Right cardiac atrium (tissue), 5 donors: ENCODE measurements at regions not wholly inside any gene's neighbourhood (a gene's known extent, or its start where the extent isn't known, plus 50 kb on each side); places are given as distances from the start of the nearest gene placed in this dataset.

Experiments
- ATAC-seq, 2 donors: fragments of 200-7000 bp; cut with Tn5 transposase; one replicate each; pipeline versions ENCODE4 v1.8.0 to v1.9.1; 2020; ENCODE audit warnings: moderate library complexity in 2 of 2, mild to moderate bottlenecking in 1 of 2
- DNase-seq, 3 donors: peaks; one replicate each; pipeline ENCODE4 v3.0.0-alpha.2; 2020
- H3K27ac ChIP-seq: one replicate; pipeline ENCODE4 v1.5.1; 2013; ENCODE audit warnings: mild to moderate bottlenecking, low read length, control low read depth, moderate library complexity
- H3K27me3 ChIP-seq: one replicate; pipeline ENCODE4 v1.6.1; 2013; ENCODE audit not compliant: control insufficient read depth, insufficient read depth
- H3K4me1 ChIP-seq: one replicate; pipeline ENCODE4 v1.6.1; 2013; ENCODE audit warnings: low read length; ENCODE audit not compliant: control insufficient read depth, insufficient read depth
- H3K4me3 ChIP-seq: one replicate; pipeline ENCODE4 v1.5.1; 2013; ENCODE audit warnings: low read length, control low read depth
- H3K9me3 ChIP-seq: one replicate; pipeline ENCODE4 v1.6.1; 2013; ENCODE audit warnings: low read length; ENCODE audit not compliant: control insufficient read depth
- WGBS: extraction: QIAGEN DNeasy Blood & Tissue Kit; methylation state at CpG from one replicate; pipeline ENCODE4 v1.1.7; 2013; 5-methylcytosine and 5-hydroxymethylcytosine counted together
- intact Hi-C, 4 donors: fragments of 100-400 bp; cut with DNase I; formaldehyde crosslinking; loops; one replicate each; pipeline versions ENCODE4 v1.11.0 to v1.14.0; 2022 to 2023
- donor health status: healthy with polysubstance abuse.
- donor health status: DM: no; HTN: yes; CAD: no.
- donor health status: DM: no; HTN: no; CAD: no.
- donor health status: DM: no; HTN: yes; CAD: no; lungs with severe emphysema.
- donor health status: DM: yes; HTN: yes; CAD: no.

DNA sequence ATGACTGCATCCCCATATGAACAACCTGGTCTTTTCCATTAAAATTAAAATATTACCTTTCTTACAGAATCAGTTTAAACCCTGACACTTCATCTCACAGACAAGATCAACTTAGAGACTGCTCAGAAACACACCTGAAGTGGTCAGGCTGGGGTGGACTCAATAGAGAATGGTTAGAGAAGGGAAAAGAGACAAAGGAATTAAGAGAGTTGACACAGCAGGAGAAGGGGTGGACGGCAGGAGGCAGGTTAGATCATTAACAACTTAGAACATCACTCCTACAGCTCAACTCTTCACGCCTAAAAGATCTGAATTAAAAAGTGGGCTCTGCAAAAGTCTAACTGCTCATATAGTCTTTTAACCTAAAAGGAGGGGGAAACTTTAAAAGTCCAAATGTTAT is 157.7 kb upstream of the COL1A2 start:
- DNase-seq (no peak), ATAC-seq (no peak)
- Histone ChIP-seq H3K4me1 (peaks cover 3% of the 10 kb centered on the region), H3K27ac (no peak overlapping the region), H3K9me3 (no peaks in the 10 kb centered on the region), H3K27me3 (no peaks in the 10 kb centered on the region), H3K4me3 (no peak overlapping the region)
- intact Hi-C loops = no loop called here
- WGBS = 95% methylated on average over 2 of the region's 2 CpGs

DNA sequence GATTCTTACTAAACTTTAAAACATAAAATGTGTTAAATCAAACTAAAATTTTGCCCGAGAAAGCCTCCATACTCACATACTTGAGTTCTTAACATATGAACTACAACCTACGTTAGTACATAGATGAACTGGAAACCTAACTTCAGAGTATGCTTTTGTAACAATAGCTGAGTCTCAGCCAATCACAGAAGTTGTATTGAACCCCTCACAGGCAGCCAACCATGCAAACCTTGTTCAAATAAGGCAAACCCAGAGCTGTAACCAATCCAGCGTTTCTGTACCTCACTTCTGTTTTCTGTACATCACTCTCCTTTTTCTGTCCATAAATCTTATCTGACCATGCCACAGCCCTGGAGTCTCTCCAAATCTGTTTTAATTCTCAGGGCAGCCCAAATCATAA is 157.3 kb upstream of the COL1A2 start:
- Histone ChIP-seq H3K9me3 (no peaks in the 10 kb centered on the region), H3K27ac (no peak overlapping the region), H3K4me1 (peaks cover 3% of the 10 kb centered on the region), H3K4me3 (no peak overlapping the region), H3K27me3 (no peaks in the 10 kb centered on the region)
- DNase-seq (no peak), ATAC-seq (no peak)
- intact Hi-C loops = no loop called here
- WGBS = 78% methylated on average over 3 of the region's 3 CpGs

DNA sequence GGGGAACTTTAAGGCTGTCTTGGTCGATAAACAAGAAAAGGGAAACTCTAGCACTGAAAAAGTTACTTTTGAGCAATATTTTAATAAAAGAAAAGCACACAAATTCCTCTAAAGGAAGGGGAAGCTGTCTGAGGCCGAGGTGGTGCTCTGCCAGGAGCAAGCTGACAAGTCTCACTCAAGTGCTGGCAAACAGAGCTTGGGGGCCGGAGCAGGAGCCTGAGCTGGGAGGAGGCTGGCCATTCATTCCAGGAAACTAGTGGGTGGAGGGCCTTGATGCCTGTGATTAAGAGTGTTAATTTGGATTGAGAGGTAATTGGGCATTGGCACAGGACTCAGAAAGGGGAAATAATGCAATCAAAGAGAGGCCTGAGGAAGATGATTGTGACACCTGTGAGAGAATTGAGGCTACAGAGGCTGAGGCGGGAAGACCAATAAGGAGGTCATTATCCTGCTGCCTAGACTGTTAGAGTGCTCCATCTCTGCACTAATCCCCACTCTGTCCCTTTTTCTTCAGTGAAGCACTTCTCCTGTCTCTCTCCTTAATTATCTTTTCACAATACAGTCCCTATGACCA is 154.9 kb upstream of the COL1A2 start:
- peaks cover 3% of the 10 kb centered on the region for H3K4me1 ChIP-seq
- peak; percentile 52 to 89 (median 78) for DNase-seq
- 31% methylated on average over 4 of the region's 4 CpGs for WGBS
- intact Hi-C loops = no loop called here
- H3K9me3 ChIP-seq = no peaks in the 10 kb centered on the region
- peak overlapping the region; percentile 4 for H3K27ac ChIP-seq
- no peak overlapping the region for H3K4me3 ChIP-seq
- H3K27me3 ChIP-seq = no peaks in the 10 kb centered on the region
- peak; percentile 92 to 93 for ATAC-seq

DNA sequence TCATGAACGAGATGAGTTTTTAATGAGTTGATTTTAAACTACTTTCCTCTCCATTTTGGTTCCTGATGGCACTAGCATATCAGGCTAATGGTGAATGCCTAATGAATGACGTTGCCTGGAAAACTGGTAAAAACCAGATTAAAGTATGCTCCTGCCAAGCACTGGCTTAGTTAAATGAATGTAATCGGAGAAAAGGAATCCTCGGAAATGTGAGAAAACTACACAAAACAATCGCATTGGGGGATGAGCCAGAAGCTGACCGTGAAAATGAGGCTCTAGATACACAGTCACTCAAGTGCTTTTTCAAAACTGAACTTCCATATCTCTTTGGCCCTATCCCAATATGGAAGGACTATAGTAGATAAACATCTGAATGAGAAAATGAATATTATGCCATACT is 153.8 kb upstream of the COL1A2 start:
- peak; percentile 48 to 53 for ATAC-seq
- peaks cover 3% of the 10 kb centered on the region for H3K4me1 ChIP-seq
- no peaks in the 10 kb centered on the region for H3K9me3 ChIP-seq
- H3K4me3 ChIP-seq = no peak overlapping the region
- H3K27me3 ChIP-seq = no peaks in the 10 kb centered on the region
- H3K27ac ChIP-seq = no peak overlapping the region
- no peak for DNase-seq
- intact Hi-C loops = no loop called here
- WGBS = 64% methylated on average over 6 of the region's 6 CpGs

DNA sequence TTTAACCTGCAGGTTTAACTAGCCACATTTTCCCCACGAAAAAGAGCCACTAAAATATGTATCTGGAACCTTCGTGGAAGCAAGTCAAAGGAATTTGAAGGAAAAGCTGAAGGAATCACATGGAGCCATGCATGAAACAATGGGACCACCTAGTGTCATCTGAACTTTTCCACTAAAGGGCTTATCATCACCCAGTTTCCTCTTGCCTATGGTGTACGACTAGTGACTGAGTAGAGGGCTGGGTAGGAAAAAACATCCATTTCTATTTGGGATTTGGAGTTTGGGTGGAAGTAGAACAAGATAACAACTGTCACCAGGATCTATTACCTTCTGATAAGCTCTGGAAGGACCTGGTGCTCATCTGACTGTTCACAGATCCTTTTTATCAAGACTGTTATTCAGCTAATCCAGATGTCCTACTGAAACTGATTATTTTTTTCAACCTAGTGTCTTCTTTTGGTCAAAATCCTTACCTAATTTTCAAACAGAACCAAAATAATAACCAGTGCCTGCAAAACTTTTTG is 153.2 kb upstream of the COL1A2 start:
- WGBS = 51% methylated on average over 3 of the region's 3 CpGs
- Histone ChIP-seq H3K27ac (no peak overlapping the region), H3K4me1 (peaks cover 3% of the 10 kb centered on the region), H3K27me3 (no peaks in the 10 kb centered on the region), H3K9me3 (no peaks in the 10 kb centered on the region), H3K4me3 (no peak overlapping the region)
- DNase-seq (no peak), ATAC-seq (peak; percentile 61 to 69)
- intact Hi-C loops = no loop called here

DNA sequence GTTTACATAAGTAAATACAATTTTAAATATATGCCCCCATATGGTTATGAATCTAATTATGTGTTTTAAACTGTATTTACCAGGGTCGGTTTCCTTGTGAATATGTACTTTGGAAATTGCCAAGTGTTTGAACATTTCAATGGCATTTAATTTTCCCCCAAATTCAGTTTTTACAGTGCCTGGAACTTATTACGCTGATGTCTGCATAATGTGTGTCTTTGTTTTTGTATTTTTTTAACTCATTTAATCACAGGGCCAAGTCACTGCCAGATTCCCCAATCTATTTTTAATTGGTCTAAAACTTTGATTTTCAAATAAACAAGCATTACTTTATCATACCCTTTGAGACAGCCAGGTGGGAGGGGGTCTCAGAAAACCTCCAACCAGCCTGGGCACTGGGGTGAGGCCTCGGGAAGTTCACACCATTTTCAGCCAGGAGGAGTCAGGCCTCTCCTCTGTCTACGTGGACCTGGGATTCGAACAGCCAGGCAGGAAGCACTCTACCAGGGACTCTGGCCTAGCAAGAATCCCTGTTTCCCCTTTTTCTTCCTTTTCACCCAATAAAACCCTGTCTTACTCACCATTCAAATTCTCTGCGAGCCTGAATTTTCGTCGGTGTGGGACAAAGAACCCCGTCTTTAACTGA is 151.5 kb upstream of the COL1A2 start:
- no peak overlapping the region for H3K27ac ChIP-seq
- no peak for ATAC-seq
- H3K27me3 ChIP-seq = no peaks in the 10 kb centered on the region
- DNase-seq = no peak
- intact Hi-C loops = no loop called here
- peaks cover 3% of the 10 kb centered on the region for H3K4me1 ChIP-seq
- no peaks in the 10 kb centered on the region for H3K9me3 ChIP-seq
- H3K4me3 ChIP-seq = no peak overlapping the region
- WGBS = 86% methylated on average over 9 of the region's 9 CpGs

DNA sequence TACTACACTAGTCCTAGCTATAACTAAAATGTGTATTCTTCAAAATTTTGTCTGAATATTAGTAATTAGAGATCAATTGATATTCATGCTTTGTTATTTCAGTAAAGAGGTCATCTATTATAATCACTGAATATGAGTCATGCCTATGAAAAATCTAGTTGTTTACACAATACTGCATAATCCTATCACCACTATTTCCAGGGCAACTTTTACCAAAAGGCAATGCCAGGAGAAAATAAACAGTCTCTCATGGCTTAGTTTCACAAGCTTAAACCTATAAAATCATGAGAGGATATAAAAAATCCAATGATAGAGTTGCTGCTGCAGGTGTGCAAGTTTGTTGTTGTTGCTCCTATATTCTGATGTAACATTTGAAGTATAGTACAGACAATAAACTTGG is 149.9 kb upstream of the COL1A2 start:
- no peak overlapping the region for H3K4me3 ChIP-seq
- intact Hi-C loops = no loop called here
- DNase-seq (no peak), ATAC-seq (no peak)
- peaks cover 2% of the 10 kb centered on the region for H3K4me1 ChIP-seq
- H3K27ac ChIP-seq = no peak overlapping the region
- H3K9me3 ChIP-seq = no peaks in the 10 kb centered on the region
- no peaks in the 10 kb centered on the region for H3K27me3 ChIP-seq

DNA sequence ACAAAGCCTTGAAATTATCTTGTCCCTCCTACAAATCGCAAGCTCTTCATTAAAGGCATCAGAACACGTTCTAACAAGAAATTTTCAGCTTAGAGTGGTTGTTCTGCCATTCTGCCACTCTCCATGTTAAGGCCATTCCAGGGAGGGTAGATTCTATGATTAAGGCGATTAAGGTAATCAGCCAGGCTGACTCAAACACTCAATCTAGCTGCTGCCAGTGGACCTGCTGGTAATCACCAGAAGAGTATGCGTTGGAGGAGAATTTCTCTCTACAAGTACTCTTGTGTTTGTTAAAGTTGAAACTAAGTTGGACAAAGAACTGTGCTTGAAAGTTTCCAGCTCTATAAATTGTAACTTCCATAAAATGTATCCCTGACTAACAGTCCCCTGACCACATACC is 149.2 kb upstream of the COL1A2 start:
- no peak for ATAC-seq
- no peak for DNase-seq
- H3K4me1 ChIP-seq = no peaks in the 10 kb centered on the region
- H3K27me3 ChIP-seq = no peaks in the 10 kb centered on the region
- no peaks in the 10 kb centered on the region for H3K9me3 ChIP-seq
- H3K4me3 ChIP-seq = no peak overlapping the region
- WGBS = 85% methylated on average over 4 of the region's 4 CpGs
- H3K27ac ChIP-seq = no peak overlapping the region
- intact Hi-C loops = no loop called here

DNA sequence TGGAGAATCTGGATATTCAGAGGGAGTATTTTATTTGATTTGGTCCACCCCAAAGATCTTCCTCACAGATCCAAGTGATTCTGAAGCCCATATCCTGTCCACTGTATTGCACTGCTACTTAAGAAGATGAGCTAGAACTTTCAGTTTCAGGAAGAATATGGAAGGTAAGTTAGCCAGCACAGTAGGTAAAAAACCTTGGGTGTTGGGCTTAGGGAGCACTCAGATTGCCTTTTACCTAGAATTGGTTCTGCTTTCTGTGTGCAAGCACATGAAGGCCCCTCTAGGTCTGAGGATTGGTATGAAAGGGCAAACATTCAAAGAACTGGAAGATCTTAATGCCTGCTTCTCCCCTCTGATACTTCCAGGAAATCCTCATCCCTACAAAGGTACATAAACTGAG is 146.7 kb upstream of the COL1A2 start:
- Histone ChIP-seq H3K4me3 (no peak overlapping the region), H3K9me3 (no peaks in the 10 kb centered on the region), H3K27me3 (no peaks in the 10 kb centered on the region), H3K4me1 (no peaks in the 10 kb centered on the region), H3K27ac (no peak overlapping the region)
- ATAC-seq (no peak), DNase-seq (no peak)
- intact Hi-C loops = no loop called here

DNA sequence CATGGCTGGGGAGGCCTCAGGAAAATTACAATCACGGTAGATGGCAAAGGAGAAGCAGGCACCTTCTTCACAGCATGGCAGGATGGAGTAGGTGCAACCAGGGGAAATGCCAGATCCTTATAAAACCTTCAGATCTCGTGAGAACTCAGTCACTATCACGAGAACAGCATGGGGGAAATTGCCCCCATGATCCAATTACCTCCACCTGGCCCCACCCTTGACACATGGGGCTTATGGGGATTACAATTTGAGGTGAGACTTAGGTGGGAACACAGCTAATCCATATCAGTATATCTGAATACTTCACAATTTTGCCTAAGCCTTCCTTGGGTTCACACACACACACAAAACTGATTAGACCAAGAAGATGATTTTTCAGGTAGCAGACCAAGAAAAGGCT is 145.1 kb upstream of the COL1A2 start:
- Histone ChIP-seq H3K4me1 (no peaks in the 10 kb centered on the region), H3K27ac (no peak overlapping the region), H3K27me3 (no peaks in the 10 kb centered on the region), H3K9me3 (no peaks in the 10 kb centered on the region), H3K4me3 (no peak overlapping the region)
- intact Hi-C loops = no loop called here
- ATAC-seq (no peak), DNase-seq (no peak)
- 92% methylated on average over 3 of the region's 3 CpGs for WGBS

DNA sequence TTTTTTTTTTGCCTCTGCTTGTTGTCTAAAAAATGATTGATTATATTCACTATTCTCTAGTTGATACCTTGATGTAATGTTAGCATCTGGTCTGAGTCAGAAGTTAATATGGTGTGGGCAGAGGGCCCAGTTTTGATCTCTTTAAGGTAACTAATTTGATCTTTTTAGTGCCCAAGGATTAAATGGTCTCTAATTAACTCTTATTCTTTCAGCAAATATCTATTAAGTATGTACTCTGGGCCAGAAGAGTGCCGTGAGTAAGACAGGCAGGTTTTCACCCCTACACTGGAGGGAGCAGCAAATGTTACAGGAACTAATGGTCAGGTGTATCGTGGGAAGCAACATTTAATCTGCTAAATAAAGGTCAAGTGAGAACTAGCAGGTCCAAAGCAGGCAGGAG is 144.6 kb upstream of the COL1A2 start:
- Histone ChIP-seq H3K4me3 (no peak overlapping the region), H3K4me1 (no peaks in the 10 kb centered on the region), H3K27me3 (no peaks in the 10 kb centered on the region), H3K27ac (no peak overlapping the region), H3K9me3 (no peaks in the 10 kb centered on the region)
- DNase-seq (no peak), ATAC-seq (no peak)
- intact Hi-C loops = no loop called here
- WGBS = 87% methylated on average over 2 of the region's 2 CpGs

DNA sequence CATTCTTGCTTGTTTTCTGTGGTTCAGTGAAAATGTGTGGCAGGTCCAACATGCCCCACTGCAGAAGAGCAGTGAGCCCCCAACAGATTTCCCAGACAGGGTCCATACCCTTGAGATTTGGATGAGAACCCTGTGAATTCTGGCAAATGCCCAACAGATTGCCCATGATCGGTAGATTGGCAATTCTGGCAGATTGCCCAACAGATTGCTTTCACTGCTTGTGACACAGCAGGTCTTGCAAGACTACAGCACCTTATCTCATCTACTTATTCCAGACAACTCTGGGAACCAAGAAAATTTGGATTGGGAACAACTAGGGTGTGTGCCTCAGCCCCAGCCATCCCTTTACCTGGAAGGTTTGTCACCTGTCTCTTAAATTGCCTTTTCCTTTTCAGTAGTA is 143.7 kb upstream of the COL1A2 start:
- H3K4me3 ChIP-seq = no peak overlapping the region
- no peak overlapping the region for H3K27ac ChIP-seq
- no peaks in the 10 kb centered on the region for H3K4me1 ChIP-seq
- H3K9me3 ChIP-seq = no peaks in the 10 kb centered on the region
- intact Hi-C loops = no loop called here
- H3K27me3 ChIP-seq = no peaks in the 10 kb centered on the region
- ATAC-seq = no peak
- 57% methylated on average over 1 of the region's 1 CpG for WGBS
- DNase-seq = no peak
